HG02763 (cell line): ENCODE measurements at regions not wholly inside any gene's neighbourhood (a gene's known extent, or its start where the extent isn't known, plus 50 kb on each side); places are given as distances from the start of the nearest gene placed in this dataset.

ENCODE experiments used
- ATAC-seq: cut with Tn5 transposase; IDR thresholded peaks from one replicate; pipeline ENCODE4 v1.9.1; 2021; ENCODE audit warnings: mild to moderate bottlenecking, moderate library complexity; ENCODE audit not compliant: unreplicated experiment

DNA sequence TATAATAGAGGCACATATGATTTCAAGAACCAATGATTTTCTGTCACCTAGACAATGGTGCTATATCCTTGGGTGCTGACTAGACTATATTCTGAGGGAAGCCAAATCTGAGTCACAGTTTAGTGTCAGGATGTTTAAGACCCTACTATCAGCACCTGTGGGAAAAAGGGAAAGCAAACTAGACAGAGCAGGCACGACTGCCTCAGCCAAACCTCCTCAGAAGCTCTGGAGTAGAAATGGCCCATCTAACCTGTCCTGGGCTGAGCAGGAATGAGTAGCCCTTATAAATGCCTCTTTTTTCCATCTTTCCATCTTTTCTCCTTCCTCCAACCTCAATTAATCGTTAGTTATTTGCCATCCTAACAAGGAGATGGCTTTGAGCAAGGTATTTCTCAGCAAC is 80.4 kb upstream of the TECRL start:
- no peak for ATAC-seq

GRCh38 chr4:64479338-64479737 is 70.1 kb upstream of the TECRL start:
- no peak for ATAC-seq

DNA sequence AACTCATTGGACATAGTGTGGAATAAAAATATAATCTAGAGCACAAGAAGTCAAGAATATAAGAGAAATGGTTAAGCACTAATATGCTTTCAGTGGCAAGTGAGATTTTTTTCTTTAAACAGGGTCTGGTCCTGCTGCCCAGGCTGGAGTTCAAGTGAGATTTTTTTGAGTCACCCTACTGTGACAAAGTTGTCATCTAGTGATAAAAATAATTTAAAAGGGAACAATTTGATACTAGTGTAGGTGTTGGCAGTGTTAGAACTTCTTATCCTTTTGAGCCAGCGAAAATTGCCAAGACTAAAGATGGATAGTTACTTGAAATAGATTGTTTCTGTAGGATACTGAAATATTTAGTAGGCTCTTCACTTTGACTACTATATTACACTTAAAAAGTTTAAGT is 67.9 kb upstream of the TECRL start:
- no peak for ATAC-seq

DNA sequence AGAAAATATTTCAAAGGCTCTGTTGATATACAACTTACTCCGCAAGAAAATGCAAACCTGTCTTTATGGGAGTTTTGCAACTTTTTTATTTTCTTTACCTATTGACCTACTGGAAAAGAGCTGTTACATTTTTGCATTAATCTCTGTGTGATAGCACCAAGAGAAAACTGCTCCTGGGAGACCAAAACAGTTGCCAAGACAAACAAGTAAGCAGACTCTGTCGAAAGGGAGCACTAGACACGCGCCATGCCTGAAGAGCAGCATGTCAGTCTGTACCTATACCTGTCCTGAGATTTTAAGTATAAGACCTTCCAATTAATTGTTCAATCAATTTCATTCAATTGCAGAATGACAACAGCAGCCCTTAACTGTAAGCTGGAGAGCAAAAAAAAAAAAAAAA is 56.0 kb upstream of the TECRL start:
- no peak for ATAC-seq

GRCh38 chr4:64464581-64464980 is 55.3 kb upstream of the TECRL start:
- no peak for ATAC-seq
